SK-N-SH (cell line): ENCODE measurements at regions not wholly inside any gene's neighbourhood (a gene's known extent, or its start where the extent isn't known, plus 50 kb on each side); places are given as distances from the start of the nearest gene placed in this dataset.

Source experiments
- CTCF ChIP-seq: fragments of 200-600 bp; sonication (generic); IDR thresholded peaks from 2 replicates; pipeline ENCODE4 v1.6.1; 2017; ENCODE audit warnings: antibody characterized with exemption, mild to moderate bottlenecking, moderate library complexity
- NFIC ChIP-seq: IDR thresholded peaks from 2 replicates; pipeline ENCODE4 v1.4.0; 2012; ENCODE audit warnings: borderline replicate concordance
- POLR2AphosphoS5 ChIP-seq: IDR thresholded peaks from 2 replicates; pipeline ENCODE4 v1.6.1; 2012; ENCODE audit warnings: low read depth, low read length
- RAD21 ChIP-seq: IDR thresholded peaks from 2 replicates; pipeline ENCODE4 v1.6.1; 2012; ENCODE audit warnings: mild to moderate bottlenecking, low read length
- RCOR1 ChIP-seq: fragments of 150-350 bp; IDR thresholded peaks from 2 replicates; pipeline ENCODE4 v1.6.1; 2017; ENCODE audit warnings: antibody characterized with exemption, low read length
- RXRA ChIP-seq: IDR thresholded peaks from 2 replicates; pipeline ENCODE4 v1.4.0; 2012; ENCODE audit warnings: low read depth, mild to moderate bottlenecking, borderline replicate concordance
- SIN3A ChIP-seq: IDR thresholded peaks from 2 replicates; pipeline ENCODE4 v1.6.1; 2012; ENCODE audit warnings: low read depth, mild to moderate bottlenecking, low read length, moderate library complexity, borderline replicate concordance
- SMC3 ChIP-seq: IDR thresholded peaks from 2 replicates; pipeline ENCODE4 v1.6.1; 2012; ENCODE audit warnings: low read depth, low read length, improper control_type of control experiment
- TEAD4 ChIP-seq: IDR thresholded peaks from 2 replicates; pipeline ENCODE4 v1.4.0; 2012; ENCODE audit warnings: mild to moderate bottlenecking, borderline replicate concordance; ENCODE audit not compliant: insufficient read depth
- TF ChIP-seq, protein P1 (sequence below): IDR thresholded peaks from 2 replicates; pipeline ENCODE4 v1.4.0; 2012; ENCODE audit warnings: low read depth, borderline replicate concordance
- TF ChIP-seq, protein P2 (sequence below): IDR thresholded peaks from 2 replicates; pipeline ENCODE4 v1.4.0; 2012; ENCODE audit warnings: low read depth
- TF ChIP-seq, protein P3 (sequence below): IDR thresholded peaks from 2 replicates; pipeline ENCODE4; 2012

- TF ChIP-seq SIN3A (no peak), RXRA (no peak), CTCF (no peak), POLR2AphosphoS5 (no peak), TEAD4 (no peak), RAD21 (no peak), NFIC (no peak), SMC3 (no peak), RCOR1 (no peak)
- TF ChIP-seq, protein P1, sequence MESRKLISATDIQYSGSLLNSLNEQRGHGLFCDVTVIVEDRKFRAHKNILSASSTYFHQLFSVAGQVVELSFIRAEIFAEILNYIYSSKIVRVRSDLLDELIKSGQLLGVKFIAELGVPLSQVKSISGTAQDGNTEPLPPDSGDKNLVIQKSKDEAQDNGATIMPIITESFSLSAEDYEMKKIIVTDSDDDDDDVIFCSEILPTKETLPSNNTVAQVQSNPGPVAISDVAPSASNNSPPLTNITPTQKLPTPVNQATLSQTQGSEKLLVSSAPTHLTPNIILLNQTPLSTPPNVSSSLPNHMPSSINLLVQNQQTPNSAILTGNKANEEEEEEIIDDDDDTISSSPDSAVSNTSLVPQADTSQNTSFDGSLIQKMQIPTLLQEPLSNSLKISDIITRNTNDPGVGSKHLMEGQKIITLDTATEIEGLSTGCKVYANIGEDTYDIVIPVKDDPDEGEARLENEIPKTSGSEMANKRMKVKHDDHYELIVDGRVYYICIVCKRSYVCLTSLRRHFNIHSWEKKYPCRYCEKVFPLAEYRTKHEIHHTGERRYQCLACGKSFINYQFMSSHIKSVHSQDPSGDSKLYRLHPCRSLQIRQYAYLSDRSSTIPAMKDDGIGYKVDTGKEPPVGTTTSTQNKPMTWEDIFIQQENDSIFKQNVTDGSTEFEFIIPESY, result no peak
- TF ChIP-seq, protein P2, sequence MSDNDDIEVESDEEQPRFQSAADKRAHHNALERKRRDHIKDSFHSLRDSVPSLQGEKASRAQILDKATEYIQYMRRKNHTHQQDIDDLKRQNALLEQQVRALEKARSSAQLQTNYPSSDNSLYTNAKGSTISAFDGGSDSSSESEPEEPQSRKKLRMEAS, result no peak
- TF ChIP-seq, protein P3, sequence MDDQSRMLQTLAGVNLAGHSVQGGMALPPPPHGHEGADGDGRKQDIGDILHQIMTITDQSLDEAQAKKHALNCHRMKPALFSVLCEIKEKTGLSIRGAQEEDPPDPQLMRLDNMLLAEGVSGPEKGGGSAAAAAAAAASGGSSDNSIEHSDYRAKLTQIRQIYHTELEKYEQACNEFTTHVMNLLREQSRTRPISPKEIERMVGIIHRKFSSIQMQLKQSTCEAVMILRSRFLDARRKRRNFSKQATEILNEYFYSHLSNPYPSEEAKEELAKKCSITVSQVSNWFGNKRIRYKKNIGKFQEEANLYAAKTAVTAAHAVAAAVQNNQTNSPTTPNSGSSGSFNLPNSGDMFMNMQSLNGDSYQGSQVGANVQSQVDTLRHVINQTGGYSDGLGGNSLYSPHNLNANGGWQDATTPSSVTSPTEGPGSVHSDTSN, result no peak
Observed at GRCh38 chr5:14040542-14040941, 96.1 kb upstream of the DNAH5 start.
